ENCODE measurements at regions not wholly inside any gene's neighbourhood (a gene's known extent, or its start where the extent isn't known, plus 50 kb on each side); places are given as distances from the start of the nearest gene placed in this dataset.
"Not testable (repeated sequence)": the region's sequence is repeated elsewhere in the genome, so short reads cannot be mapped to it uniquely, and the experiment has no call there.

DNA sequence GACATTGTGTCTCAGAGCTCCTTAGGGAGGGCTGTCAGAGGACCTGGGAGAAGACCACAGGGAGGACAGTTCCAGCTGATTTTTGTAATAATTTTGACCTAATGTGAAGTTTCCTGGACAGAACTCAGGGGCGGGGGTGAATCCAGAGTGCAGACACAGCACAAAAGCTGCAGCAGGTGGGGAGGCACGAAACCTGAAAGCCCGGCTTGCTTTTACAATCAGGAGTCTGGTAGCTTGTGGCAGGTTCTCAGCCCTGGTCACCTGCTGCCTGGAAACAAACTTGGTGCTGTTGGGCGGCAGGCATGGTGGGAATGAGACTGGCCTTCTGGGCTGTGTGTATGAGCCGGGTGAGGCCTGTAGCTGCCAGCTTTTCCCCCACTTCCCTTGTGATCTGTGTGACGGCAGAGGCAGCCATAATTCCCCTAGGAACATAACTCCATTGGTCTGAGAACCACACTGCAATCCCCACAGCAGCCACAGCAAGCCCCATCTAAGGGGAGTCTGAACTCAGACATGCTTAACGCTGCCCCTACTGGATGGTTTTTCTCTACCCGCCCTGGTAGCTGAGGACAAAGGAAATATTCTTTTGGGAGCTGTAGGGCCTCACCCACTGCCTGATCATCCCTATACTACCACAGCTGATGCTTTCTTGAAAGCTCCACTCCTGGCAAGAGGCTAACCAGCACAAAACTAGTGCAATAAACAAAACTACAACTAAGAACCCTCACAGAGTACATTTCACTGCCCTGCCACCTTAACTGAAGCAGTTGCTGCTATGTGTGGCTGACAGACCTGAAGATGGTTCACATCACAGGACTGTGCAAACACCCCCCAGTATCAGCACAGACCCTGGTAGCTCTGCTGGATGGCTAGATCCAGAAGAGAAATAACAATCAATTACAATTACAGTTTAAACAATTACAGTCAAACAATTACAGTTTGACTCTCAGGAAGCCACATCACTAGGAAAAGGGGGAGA, 1055.1 kb upstream of the GJE1 start:
- peak; percentile 27 for DNase-seq
- in situ Hi-C loops (cut with HindIII; ENCODE audit: low pct_ligation_motif_present, low pct_unique_long_range_greater_than_20kb, low sequenced_read_pairs), result no loop called here

DNA sequence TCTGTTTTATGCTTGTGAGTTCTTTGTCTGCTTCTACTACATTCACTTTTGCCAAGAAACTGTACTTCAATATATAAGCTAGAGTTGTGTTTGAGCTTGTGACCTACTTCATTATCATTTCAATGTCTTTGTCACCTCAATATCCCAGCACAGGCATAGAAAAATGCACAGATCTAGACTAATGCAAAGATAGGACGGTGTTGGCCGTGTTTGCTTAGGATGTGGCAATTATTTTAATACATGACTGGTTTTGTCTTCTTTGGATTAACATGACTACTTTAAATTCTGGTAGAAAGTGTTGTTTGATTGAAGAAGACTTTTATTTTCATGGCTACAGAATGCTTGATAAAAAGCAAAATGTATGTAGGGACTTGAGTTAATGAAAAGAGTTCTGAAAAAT, 1075.0 kb upstream of the GJE1 start:
- DNase-seq, result no peak
- in situ Hi-C loops (cut with HindIII; ENCODE audit: low pct_ligation_motif_present, low pct_unique_long_range_greater_than_20kb, low sequenced_read_pairs), result no loop called here

DNA sequence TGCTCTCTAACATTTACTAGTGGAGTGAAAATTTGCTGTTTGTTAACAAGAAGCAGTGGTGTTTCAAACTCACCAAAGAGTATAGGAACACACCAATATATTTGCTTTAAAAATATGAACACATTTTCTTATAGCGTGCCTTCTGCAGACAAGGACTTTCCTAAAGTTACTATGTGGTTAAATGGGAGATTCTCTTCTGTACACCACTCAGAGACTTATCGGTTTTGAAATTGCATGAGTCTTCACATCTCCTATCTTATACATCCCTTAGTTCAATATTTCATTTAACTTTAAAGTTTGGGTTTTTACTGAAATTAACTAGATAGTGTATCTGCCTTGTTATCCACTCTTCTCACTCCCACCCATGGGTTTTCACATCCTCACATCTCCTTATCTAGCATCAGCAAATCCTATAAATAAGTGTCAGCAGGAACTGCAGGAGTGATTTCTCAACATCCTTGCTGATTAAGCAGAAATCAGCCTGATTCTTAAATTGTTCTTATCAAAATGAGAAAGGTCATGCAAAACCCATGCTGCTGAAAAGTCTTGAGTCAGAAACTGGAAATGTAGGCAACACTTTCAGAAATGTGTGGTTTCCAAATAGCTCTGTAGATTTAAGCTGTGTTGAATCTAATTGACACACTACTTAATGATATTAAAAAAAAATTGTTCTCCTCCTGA, 1075.6 kb upstream of the GJE1 start:
- no peak for DNase-seq
- in situ Hi-C loops (cut with HindIII; ENCODE audit: low pct_ligation_motif_present, low pct_unique_long_range_greater_than_20kb, low sequenced_read_pairs), result no loop called here

DNA sequence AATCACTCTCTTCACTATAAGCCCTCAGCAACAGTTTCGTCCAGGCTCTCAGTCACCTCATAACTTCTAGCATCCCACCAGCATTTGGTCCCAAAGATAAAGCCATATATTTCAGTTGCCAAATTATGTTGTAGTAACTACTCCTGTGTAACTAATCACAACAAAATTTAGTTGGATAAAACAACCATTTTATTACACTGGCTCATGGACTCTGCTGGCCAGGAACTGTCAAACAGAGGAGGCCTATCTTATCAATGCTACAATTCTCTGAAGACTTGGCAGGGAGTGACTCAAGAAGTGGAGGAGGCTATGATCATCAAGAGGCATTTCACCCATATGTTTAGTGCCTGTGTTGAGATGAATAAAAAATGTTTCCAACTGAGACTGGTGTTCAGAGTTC, 1082.3 kb upstream of the GJE1 start:
- in situ Hi-C loops (cut with HindIII; ENCODE audit: low pct_ligation_motif_present, low pct_unique_long_range_greater_than_20kb, low sequenced_read_pairs), result no loop called here
- DNase-seq, result no peak

DNA sequence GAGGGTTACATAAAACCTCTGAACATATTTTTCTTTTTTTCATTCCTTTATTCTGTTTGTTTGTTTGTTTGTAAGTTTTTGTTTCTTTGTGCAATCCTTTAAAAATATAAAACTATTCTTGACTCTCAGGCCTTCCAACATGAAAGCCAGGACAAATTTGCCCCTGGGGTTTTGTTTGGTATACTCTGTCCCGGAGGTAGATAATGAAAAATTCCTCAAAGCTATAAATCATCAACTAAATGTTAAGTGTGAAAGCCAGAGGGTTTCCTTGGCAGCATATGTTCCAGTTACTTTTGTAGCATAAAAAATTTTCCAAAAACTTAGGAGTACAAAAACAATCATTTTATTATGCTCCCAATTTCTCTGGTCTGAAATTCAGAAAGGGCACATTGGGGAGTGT, 1084.3 kb upstream of the GJE1 start:
- in situ Hi-C loops (cut with HindIII; ENCODE audit: low pct_ligation_motif_present, low pct_unique_long_range_greater_than_20kb, low sequenced_read_pairs), result no loop called here
- DNase-seq, result no peak

DNA sequence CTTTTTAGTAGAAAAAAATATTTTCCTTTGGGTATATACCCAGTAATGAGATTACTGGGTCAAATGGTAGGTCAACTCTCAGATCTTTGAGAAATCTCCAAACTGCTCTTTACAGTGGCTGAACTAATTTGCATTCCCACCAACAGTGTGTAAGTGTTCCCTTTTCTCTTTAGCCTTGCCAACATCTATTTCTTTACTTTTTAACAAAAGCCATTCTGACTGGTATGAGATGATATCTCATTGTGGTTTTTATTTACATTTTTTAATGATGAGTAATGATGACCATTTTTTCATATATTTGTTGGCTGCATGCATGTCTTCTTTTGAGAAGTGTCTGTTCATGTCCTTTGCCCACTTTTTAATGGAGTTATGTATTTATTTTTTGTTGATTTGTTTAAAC, 1086.2 kb upstream of the GJE1 start:
- in situ Hi-C loops (cut with HindIII; ENCODE audit: low pct_ligation_motif_present, low pct_unique_long_range_greater_than_20kb, low sequenced_read_pairs), result not testable (repeated sequence)

DNA sequence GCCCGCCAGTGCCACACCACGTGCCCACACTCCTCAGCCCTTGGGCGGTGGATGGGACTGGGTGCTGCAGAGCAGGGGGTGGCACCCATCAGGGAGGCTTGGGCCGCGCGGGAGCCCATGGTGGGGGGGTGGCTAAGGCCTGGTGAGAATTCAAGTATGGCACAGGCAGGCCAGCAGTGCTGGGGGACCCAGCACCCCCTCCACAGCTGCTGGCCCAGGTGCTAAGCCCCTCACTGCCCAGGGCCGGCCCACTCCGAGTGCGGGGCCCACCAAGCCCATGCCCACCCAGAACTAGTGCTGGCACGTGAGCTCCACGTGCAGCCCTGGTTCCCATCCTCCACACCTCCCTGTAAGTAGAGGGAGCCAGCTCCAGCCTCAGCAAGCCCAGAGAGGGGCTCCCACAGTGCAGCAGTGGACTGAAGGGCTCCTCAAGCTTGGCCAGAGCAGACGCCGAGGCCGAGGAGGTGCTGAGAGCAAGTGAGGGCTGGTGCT, 1091.1 kb upstream of the GJE1 start:
- DNase-seq, result no peak
- in situ Hi-C loops (cut with HindIII; ENCODE audit: low pct_ligation_motif_present, low pct_unique_long_range_greater_than_20kb, low sequenced_read_pairs), result no loop called here

More for the DNA sequence above, 1086.2 kb upstream of the GJE1 start:
- not testable (repeated sequence) for DNase-seq

DNA sequence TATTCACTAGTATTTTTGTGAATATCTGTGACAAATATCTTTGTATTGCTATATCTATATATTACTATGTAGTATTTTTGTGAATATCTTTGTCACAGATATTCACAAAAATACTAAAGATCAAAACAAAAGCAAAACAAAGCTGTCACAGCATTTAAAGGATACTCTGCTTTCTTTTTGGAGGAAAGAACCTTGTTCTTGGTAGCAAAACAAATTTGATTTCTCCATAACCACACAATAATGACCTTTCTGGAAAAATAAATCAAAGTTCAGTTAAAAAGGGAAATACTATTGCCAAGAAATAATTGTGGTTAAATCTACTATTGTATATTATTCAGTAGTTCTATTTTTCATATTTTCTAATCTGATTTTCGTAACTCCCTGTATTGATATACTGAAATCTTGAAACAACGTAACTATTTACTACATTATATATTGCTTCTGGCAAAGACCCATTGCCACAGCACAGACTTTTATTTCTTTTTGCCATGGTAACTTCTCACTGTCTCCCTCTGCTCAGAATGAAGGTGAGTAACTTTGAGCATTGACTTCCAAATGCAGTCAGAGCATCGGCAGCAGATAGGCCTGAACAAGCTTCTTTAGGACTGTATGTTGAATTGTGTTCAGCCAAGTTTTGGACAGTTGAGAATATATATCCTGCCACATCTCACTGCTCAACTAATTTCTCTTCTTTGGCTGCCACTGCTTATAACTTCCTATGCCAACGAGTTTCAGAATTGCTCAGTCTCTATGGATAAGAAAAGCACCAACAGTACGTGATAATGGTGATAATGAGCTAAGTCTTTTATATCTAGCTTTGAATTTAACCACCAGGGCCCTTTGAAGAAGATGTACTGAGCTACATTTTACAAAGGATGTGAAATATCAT, 1097.2 kb upstream of the GJE1 start:
- in situ Hi-C loops (cut with HindIII; ENCODE audit: low pct_ligation_motif_present, low pct_unique_long_range_greater_than_20kb, low sequenced_read_pairs), result no loop called here
- DNase-seq, result no peak

DNA sequence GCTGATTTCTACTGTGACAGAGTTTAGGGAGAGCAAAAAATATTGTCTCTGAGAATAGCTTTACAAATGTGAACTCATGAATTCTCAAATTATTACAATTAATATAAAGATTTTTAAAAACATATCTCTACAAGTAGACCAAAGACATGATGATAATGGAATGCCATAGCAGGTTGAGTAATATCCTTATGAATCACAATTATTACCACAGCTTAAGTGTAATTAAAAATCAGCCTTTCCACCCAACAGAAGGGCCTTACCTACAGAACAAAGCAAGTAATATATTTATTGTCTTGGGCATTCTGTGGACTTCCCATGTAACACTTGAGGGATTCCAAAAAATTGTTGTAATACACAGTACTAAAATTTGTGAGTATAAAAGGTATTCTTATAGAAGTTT, 1099.6 kb upstream of the GJE1 start:
- no peak for DNase-seq
- in situ Hi-C loops (cut with HindIII; ENCODE audit: low pct_ligation_motif_present, low pct_unique_long_range_greater_than_20kb, low sequenced_read_pairs), result no loop called here

DNA sequence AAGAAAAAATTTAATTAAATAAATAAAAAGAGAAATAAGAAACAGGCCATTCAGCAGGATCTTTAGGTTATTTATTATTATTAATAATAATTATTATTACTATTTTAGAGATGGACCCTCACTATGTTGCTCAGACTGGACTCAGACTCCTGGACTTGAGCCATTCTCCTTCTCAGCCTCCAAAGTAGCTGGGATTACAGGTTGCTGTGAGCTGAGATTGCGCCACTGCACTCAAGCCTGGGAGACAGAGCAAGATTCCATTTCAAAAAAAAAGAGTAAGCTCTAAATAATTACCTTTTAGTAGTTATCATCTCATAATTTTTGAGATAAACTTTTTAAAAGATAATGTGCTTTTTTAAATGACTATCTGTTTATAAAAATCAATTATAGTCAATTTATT, 1102.8 kb upstream of the GJE1 start:
- in situ Hi-C loops (cut with HindIII; ENCODE audit: low pct_ligation_motif_present, low pct_unique_long_range_greater_than_20kb, low sequenced_read_pairs), result no loop called here
- DNase-seq, result no peak

DNA sequence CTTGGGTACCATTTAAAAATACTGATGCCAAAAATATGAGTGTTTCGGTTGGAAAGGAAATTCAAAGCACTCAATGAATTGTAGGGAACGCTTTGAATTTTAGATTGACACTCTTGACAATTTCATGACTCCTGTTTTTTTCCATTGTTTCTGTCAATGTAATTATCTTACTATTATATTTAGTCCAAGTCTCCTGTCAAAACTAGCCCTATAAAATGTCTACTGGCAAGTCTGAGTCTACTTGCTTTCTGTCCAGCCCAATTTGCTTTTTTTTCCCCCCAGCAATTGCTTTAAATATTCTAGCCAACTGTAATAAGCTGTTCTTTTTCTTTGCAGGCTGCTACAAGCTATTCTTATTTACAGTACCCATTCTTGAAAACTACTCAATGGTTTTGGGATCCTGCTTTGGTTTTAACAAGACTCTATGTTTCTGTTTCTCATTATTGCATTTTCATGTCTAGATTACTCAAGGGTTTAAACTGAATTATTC, 1103.9 kb upstream of the GJE1 start:
- no peak for DNase-seq
- in situ Hi-C loops (cut with HindIII; ENCODE audit: low pct_ligation_motif_present, low pct_unique_long_range_greater_than_20kb, low sequenced_read_pairs), result no loop called here

DNA sequence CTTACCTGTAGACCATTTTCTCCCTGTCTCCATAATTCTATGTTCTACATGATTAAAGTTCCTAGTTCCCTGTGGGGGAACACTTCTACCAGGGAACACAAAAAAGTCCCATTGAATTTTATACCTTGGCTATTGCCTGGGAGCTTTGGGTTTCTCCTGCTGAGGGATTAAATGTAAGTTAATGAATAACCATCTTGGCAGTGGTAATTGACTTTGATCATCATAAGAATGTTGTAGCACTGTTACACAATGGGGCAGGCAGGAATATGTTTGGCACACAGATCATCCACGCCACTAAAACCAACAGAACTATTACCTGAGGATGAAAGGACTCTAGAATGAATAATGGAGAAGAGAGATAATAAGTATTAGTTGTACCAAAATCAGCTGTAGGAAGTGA, 1106.2 kb upstream of the GJE1 start:
- in situ Hi-C loops (cut with HindIII; ENCODE audit: low pct_ligation_motif_present, low pct_unique_long_range_greater_than_20kb, low sequenced_read_pairs), result no loop called here
- DNase-seq, result peak; percentile 30

DNA sequence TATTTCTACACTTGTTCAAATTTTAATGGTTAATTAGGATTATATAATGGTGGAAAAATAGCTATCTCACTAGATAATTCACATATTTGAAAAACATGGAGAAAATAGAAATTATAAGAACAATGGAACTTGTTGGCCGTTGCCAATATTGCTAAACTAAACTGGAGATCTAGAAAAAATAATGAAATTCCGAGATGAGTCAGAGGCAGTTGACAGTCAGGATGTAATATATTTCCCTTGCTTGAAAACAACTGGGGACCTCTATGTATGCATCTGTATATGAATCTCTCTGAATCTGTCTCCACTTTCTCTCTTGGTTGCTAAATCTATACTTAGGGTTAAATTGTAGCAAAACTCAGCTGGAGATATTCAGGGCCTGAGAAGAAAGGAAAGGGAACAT, 1108.2 kb upstream of the GJE1 start:
- DNase-seq, result no peak
- in situ Hi-C loops (cut with HindIII; ENCODE audit: low pct_ligation_motif_present, low pct_unique_long_range_greater_than_20kb, low sequenced_read_pairs), result no loop called here

DNA sequence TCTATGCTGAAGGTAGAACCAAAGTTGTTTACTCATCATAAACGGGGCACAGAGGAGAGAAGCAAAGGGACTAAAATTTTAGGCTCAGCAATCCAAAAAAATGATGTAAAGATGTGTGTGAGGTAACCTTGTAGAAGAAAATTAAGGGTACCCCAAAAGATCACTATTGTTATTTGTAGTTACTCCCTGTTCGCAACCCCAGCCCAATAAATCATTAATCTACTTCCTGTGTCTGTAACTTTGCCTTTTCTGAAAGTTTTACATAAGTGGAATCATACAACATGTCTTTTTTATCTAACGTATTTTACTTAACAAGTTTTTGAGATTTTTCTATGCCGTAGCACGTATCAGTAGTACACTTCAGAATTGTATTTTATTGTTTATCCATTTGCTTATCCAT, 1114.8 kb upstream of the GJE1 start:
- in situ Hi-C loops (cut with HindIII; ENCODE audit: low pct_ligation_motif_present, low pct_unique_long_range_greater_than_20kb, low sequenced_read_pairs), result no loop called here
- DNase-seq, result no peak

DNA sequence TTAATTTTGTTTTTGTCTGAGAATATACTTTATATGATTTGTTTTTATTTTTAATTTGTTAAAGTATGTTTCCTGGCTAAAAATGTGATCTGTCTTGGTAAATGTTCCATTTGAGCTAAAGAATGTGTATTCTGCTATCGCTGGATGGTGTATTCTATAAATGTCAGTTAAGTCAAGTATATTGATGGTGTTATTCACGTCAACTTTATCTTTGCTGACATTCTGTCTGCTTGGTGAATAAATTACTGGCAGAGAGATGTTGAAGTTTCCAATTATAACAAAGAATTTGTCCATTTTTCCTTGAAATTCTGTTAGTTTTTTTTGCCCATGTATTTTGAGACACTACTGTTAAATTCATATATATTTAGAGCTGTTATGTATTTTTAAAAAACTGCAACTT, 1131.8 kb upstream of the GJE1 start:
- in situ Hi-C loops (cut with HindIII; ENCODE audit: low pct_ligation_motif_present, low pct_unique_long_range_greater_than_20kb, low sequenced_read_pairs), result no loop called here
- DNase-seq, result no peak

DNA sequence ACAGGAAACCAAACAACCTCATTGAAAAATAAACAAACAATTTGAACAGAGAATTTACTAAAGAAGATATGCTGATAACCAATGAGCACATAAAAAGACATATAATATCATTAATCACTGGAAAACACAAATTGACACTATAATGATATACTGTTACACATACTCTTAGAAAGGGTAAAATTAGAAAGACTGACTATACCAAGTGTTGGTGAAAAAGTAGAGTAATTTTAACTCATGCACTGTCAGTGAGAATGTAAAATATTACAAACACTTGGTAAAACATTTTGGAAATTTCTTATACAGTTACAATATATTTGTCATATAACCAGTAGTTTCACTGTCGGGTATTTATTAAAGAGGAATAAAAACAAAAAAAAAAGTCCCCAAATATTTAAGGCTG, 1139.2 kb upstream of the GJE1 start:
- no peak for DNase-seq
- in situ Hi-C loops (cut with HindIII; ENCODE audit: low pct_ligation_motif_present, low pct_unique_long_range_greater_than_20kb, low sequenced_read_pairs), result no loop called here

DNA sequence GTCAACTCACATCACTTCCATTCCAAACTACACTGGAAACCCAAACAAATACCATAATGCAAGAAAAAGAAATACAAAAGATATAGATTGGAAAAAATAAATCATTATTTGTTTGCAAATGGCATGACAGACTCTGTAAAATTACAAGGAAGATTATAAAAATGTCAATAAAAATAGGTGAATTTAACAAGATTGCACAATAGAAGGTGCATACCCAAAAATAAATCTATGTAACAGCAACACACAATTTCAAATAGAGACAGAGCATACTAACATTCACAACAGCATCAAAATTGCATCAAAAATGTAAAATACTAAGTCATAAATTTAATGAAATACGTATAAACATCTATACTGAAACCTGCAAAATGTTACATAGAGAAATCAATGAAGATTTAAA, 1140.0 kb upstream of the GJE1 start:
- DNase-seq, result no peak
- in situ Hi-C loops (cut with HindIII; ENCODE audit: low pct_ligation_motif_present, low pct_unique_long_range_greater_than_20kb, low sequenced_read_pairs), result no loop called here

DNA sequence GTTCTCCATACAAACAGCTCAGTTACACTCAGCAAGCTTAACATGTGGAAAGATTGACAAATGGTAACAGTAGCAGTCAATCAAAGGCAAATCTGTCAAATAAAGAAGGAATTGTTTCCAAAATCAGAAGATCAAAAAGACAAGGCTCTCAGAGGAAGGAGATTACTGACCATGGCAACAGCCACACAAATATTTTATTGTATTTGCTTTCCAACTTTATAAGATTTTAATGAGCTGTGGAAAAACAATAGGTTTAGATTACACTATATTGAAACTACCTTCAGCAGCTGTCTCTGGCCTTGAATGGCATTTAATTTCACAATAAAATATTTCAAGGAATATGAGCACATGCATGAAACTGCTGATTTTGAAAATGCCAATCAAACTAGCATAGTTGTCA, 1143.9 kb upstream of the GJE1 start:
- in situ Hi-C loops (cut with HindIII; ENCODE audit: low pct_ligation_motif_present, low pct_unique_long_range_greater_than_20kb, low sequenced_read_pairs), result no loop called here

More for the DNA sequence above, 1143.9 kb upstream of the GJE1 start:
- no peak for DNase-seq

All from ACHN (cell line).